ENCODE measurements at regions not wholly inside any gene's neighbourhood (a gene's known extent, or its start where the extent isn't known, plus 50 kb on each side); places are given as distances from the start of the nearest gene placed in this dataset.
A peak's percentile ranks its signal among the peaks of the same experiment; 100 is the strongest.
"Not testable (repeated sequence)": the region's sequence is repeated elsewhere in the genome, so short reads cannot be mapped to it uniquely, and the experiment has no call there.

DNA sequence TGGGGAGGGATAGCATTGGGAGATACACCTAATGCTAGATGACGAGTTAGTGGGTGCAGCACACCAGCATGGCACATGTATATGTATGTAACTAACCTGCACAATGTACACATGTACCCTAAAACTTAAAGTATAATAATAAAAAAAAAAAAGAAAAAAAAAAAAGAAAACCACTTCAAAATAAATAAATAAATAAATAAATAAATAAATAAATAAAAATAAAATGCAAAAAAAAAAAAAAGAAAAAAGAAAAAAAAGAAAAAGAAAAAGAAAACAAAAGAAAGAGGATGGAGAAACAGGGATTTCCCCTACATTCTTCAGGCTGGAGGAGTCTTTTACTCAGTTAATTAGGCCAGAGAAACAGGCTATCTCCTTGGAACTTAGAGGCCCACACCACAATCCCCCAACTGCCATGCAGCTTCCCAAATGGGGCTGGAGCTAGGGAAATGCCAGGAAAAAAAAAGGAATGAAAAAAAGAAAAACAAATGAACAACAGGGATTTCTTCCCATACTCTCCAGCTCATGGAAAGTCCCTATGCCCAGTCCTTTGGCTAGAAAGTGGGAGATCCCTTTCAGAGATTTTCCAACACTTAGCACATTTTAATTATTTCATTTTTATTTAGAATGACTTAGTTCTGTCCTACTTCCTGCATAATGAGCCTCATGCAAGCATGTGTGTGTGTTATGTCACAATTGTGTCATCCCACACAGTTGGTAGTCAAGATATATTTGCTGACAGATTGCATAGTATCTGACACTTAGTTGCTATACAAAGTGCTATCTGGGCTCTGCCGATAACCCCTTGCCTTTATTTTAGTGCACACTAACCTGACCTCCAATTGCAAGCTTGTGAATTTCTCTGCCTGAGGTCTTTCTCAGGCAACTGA, 486.4 kb downstream of the PLPP3 start:
- no peak for DNase-seq (ENCODE audit: low read depth in 2 of 3, low spot score in 2 of 3)

DNA sequence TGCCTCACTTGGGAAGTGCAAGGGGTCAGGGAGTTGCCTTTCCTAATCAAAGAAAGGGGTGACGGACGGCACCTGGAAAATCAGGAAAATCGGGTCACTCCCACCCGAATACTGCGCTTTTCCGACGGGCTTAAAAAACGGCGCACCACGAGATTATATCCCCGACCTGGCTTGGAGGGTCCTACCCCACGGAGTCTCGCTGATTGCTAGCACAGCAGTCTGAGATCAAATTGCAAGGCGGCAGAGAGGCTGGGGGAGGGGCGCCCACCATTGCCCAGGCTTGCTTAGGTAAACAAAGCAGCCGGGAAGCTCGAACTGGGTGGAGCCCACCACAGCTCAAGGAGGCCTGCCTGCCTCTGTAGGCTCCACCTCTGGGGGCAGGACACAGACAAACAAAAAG, 489.5 kb downstream of the PLPP3 start:
- not testable (repeated sequence) for DNase-seq (ENCODE audit: low read depth in 2 of 3, low spot score in 2 of 3)

DNA sequence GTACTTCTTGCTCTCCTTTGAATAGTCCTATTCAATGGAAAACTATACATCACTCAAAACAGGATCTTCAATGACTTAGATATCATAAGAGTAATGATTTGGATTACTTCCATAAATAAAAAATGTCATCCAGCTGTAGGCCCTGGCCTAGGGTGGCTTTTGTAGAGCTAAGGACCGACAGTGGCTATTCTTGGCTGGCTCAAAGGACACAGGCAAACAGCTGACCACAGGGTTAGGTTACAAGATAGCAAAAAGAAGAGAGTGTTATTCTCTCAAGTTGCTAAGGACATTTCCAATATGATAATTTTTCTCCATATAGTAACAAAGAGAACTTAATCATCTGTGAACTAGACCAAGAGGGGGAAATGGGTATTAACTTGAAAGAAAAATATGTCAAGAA, 495.1 kb downstream of the PLPP3 start:
- DNase-seq (ENCODE audit: low read depth in 2 of 3, low spot score in 2 of 3) = no peak

DNA sequence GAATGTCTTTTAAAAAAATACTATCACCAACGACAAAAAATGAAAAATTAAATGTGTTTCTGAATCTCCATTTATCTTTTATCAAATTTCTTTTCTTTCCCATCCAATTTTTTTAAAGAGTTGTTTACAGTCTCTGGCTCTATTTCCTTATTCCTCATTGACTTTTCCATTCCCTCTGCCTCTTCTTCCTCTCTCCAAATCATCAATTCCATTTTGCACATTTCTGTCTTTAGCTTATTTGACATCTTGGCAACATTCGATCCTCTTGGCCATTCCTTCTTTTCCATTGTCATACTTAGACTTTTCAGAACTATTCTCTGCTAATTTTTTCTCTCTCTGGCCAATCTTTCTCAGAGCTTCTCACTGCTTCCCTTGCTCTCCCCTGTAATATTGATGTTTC, 497.6 kb downstream of the PLPP3 start:
- no peak for DNase-seq (ENCODE audit: low read depth in 2 of 3, low spot score in 2 of 3)

DNA sequence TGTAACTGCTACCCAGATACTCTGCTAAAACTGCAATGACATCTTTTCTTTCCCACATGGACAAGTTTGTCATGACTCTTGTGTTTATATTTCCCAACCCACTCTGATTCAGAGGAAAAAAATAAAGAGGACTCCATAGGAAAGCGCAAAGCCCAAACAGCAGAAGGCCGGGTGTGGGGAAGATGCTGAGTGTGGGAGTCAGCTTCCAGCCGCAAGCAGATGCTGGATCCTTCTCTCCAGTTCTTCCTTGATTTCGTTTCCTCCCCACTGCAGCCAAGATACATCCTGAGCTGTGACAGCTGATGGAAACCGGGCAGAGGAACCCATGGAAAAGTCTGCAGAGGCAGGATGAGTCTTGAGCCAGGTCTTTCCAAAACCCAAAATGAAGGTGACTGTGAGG, 498.2 kb downstream of the PLPP3 start:
- DNase-seq (ENCODE audit: low read depth in 2 of 3, low spot score in 2 of 3) = no peak

DNA sequence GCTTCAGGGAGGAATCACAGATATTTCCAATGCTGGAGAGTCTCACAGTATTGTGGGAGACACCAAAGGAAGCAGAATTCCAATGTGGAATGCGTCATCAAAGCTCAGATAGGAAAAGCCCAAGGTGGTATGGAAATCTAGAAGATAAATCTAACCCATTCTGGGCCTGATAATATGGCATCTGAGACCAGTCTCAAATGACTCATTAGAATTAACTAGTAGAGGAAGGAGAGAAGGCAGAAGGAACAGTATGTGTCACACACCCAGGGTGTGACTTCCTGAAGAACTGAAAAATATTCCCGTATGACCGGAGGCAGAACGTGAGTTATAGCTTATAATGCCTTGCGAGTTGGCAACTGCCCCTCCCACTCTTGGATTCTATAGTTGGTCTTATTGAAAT, 499.2 kb downstream of the PLPP3 start:
- DNase-seq (ENCODE audit: low read depth in 2 of 3, low spot score in 2 of 3) = no peak

DNA sequence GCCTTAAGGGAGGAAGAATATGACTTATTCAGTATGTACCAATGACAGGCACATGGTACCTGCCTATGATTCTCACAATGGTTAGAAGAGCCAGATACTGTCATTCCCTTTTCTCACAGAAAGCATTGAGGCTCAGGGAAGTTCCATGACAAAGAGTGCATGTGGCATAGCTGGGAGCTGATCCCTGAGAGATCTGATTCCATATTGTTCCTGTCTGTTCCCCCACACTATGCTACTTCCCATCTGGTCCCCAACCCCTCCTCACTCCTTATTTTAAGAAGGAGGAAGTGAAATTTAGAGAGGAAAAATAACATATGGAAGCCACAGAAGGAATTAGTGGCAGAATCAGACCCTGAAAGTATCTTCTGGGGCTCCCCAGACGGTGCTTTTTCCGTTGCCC, 500.0 kb downstream of the PLPP3 start:
- DNase-seq (ENCODE audit: low read depth in 2 of 3, low spot score in 2 of 3) = no peak

DNA sequence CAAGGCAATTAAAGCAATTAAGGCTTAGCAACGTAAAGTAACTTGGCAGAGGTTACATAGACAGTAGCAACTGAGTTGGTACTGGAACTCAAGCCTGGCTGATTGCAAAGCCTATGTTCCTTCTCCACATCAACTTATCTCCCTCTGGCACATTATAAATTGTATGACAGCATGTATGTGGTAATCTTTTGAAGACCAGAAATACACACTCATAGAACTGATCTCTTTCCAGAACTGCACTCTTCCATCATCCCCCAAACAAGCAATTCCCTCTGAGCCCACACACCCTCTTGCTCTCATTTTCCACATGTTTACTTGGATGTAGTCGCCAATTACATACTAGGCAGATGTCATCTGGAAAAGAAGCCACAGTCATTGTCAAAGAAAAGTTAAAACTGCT, 502.2 kb downstream of the PLPP3 start:
- DNase-seq (ENCODE audit: low read depth in 2 of 3, low spot score in 2 of 3) = no peak

DNA sequence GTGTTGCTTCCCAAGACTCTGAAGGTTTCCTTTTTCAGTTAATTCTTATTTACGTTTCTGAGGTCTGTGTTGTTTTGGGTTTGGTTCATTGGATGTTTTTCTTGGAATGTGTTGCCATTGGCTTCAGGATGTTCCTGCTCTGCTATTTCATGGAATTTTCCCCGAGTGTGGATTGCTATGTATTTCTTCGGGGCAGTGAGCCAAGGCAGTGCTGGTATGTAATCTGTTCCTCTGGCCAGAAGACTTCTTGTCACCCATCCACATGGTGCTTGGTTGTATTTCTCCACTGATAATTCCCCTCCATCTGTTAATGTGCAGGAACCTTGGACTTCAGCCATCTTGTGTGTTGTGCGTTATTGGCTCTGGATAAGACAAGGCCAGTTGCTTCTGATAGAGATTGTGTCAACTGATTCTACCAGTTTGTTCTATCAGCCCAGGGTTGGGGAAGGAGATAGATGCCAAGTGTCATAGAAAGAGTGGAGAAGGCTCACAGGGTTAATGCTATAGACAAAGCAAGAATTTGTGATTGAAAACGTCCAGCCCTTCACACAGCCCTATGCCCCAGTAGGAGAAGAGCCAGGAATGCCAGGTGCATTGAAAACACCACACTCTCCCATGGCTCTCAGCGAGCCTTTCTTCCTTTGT, 505.2 kb downstream of the PLPP3 start:
- DNase-seq (ENCODE audit: low read depth in 2 of 3, low spot score in 2 of 3) = no peak

DNA sequence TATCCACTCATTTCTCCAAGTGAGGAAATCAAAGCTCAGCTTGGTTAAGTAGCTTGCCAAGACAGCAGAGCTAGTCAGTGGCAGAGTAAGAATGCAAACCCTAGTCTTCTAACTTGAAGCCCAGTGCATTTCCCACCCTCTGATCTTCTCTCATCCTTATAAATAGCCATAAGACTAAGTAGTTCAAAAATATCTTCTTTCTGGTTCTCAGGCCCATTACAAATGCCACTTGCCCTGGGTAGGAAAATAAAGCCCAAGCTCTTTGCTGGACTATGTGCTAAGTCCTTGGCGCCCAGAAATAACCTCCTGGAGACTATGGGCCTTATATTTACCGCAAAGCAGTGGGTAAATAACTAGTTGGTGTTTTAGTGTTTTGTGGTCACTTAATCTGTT, 505.8 kb downstream of the PLPP3 start:
- DNase-seq (ENCODE audit: low read depth in 2 of 3, low spot score in 2 of 3) = no peak

DNA sequence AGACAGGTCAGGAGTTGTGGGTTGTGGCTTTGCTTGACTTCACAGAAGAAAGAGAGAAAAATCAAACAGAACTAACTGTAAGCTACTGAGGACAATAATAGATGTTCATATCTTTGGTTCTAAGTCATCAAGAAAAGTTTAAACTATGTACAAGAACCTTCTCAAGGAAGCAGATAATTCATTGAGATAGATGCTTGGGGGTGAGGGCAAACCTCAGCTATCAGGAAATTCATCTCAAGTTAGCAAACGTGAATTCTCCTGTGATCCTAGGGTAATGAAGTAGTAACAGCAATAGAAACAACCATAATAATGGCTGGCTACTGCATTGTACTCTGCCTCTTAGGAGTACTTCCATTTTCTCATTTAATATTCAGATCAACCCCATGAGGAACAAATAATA, 506.2 kb downstream of the PLPP3 start:
- no peak for DNase-seq (ENCODE audit: low read depth in 2 of 3, low spot score in 2 of 3)

DNA sequence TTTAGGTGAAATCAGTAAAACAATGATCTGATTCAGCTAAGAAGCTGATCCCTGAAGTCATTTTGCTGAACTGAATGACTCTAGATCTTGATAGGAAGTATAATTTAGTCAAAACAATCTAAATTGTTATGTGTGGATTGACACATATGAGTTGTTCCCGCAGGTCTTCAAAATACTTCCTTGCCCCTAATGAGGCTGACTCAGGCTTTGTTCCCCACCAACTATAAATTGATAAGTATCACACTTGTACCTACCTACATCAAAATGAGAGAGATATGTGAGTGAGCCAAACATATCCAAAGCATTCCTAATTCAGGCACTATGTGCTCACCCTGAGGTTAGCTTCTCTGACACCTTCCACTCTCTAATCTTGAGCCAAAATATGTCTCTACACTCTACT, 507.1 kb downstream of the PLPP3 start:
- no peak for DNase-seq (ENCODE audit: low read depth in 2 of 3, low spot score in 2 of 3)

DNA sequence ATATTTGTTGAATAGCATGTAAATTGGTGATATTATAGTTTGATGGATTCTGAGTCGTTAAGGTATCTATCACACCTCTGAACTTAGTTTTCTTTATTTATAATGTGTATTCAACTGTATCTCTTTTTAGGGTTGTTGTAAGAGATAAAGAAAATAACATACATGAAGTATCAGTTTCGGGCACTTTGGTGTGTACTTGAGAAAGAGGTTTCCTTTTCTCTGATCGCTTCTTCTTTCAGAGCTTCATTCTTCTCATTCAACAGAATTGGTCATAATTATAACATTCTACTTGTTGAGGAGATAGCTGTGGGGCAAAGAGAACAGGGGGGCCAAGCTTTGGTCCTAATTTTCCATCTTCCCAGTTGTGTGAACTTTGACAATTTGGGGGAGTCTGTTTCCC, 508.0 kb downstream of the PLPP3 start:
- DNase-seq (ENCODE audit: low read depth in 2 of 3, low spot score in 2 of 3) = no peak

DNA sequence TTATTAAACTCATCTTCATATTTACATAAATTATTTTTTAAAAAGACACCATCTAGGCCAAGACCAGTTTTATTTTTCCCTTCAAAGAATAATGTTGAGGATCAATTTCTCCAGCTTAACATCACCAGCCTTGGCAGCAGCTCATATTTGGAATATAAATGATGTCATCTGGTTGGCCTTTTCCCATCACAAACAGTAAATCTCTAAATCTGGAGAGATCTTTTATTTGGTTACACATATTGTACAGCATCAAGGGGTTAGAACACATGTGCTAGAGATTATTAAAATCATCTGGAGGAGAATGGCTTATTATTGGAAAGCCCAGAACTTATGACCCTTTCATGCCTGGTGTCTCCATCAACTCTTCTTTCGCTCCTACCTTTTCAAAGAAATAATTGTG, 508.8 kb downstream of the PLPP3 start:
- DNase-seq (ENCODE audit: low read depth in 2 of 3, low spot score in 2 of 3) = no peak

DNA sequence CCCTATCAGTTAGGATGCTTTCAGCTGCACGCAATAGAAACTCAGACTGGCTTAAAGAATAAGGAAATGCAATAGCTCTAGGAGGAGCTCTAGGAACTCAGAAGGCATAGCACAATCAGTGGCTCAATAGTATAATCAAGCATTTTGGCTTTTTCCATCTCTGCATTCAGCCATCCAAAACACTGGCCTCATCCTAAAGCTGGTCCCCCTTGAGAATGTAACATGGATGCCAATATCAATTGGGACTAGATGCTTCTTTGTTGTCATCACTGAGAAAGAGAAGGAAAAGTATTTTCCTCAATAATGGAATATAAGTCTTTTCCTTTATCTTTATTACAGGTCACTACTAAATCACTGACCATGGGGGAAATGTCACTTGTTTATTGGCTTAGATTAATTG, 509.5 kb downstream of the PLPP3 start:
- no peak for DNase-seq (ENCODE audit: low read depth in 2 of 3, low spot score in 2 of 3)

DNA sequence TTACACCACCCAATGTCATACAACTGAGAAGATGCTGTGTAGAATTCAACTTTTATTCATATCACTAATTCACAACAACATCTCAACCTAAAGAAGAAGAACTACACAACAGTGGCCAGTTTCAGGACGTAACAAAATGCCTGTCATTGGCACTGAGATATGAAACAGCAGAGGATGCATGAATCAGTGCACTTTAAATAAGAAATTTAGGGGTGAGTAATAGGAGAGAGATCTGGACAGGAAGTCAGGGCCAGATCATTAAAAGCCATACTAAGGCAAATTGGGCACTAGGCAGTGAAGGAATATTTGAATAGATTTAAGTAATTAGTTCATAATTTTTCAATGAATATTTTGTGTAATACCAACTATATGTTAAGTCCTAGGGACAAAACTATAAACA, 510.5 kb downstream of the PLPP3 start:
- no peak for DNase-seq (ENCODE audit: low read depth in 2 of 3, low spot score in 2 of 3)

DNA sequence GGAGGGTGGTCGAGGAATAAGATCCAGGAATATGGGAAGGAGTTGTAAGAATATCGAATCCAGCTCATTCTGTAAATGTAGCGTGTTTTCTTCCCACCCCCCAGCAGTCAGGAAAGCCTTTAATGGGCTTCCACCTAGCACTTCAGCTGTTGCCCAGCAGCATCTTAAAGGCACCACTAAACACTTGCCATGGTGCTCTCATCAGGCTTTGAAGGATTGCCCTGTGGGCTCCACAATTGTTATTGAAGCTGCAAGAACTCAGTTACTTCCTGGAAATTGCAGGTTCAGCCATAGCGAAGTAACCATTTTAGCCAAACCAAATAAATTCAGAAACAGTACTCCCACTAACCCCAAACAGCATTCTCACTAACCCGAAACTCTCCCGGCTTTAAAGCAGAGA, 511.2 kb downstream of the PLPP3 start:
- no peak for DNase-seq (ENCODE audit: low read depth in 2 of 3, low spot score in 2 of 3)

DNA sequence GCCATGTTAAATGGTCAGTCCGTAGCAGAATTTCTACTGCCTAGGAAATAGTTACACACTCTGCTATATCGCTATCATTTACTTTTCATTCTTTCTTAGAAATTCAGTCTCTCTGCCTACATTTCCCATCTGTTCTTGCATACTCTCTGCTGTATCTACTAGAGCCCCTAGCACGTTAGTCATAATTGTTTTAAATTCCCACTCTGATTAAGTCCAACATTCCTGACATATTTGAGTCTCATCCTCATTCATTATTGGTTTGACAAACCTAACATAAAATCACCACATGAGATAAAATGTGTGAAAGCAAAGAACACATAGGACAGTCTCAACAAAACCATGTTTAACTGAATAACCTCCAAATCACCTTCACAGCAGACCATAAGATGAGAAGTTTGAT, 513.6 kb downstream of the PLPP3 start:
- DNase-seq (ENCODE audit: low read depth in 2 of 3, low spot score in 2 of 3) = no peak

DNA sequence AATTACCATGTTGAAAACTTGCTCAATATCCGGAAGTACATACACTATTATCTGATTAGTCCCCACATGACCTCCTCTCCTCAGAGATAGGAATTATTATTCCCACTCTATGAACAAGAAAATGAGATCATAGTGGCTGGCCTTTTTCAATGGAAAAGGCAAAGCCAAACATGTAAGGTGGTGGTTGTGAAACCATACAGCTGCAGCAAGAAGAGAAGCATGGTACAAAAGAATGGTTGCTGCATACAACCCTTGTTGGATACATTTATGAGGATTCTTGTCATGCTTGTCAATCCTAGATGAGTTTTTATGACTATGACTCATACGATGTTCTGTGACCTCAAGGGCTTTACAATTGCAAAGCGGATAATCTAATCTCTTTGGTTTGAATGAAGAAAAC, 514.7 kb downstream of the PLPP3 start:
- no peak for DNase-seq (ENCODE audit: low read depth in 2 of 3, low spot score in 2 of 3)

DNA sequence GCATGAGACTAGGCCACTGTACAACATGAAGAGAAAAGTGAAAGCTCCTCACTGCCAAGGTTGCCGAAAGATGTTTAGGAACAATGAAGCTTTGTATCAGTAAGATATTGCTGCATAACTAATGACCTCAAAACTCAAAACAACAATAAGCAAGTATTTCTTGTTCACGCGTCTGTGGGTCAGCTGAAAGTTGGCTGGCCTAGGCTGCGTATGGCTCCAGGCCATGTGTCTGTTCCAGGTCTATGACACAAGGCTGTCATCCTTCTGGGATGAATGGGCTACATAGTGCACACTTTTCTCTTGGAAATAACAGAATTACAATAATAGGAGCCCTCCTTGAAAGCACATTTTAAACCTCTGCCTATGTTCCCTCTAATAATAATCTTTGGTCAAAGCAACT, 515.9 kb downstream of the PLPP3 start:
- DNase-seq (ENCODE audit: low read depth in 2 of 3, low spot score in 2 of 3) = no peak

DNA sequence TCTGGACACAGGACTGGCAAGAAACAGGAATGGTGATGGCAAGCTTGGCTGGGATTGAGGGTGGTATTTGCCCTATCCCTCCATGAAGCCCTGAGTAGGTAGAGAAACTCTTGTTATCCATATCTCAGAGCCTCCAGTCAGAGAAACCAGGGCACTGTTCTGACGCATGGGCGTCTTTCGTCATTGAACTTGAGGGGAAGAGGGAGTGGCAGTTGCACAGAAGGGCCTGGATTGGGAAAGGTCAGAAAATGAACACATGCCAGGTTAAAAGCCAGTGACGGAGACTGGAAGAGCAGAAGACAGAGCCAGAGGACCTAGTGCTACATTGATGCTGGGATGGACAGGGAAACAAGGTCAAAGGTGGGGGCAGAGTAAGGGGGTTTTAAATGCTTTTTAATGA, 516.7 kb downstream of the PLPP3 start:
- no peak for DNase-seq (ENCODE audit: low read depth in 2 of 3, low spot score in 2 of 3)

DNA sequence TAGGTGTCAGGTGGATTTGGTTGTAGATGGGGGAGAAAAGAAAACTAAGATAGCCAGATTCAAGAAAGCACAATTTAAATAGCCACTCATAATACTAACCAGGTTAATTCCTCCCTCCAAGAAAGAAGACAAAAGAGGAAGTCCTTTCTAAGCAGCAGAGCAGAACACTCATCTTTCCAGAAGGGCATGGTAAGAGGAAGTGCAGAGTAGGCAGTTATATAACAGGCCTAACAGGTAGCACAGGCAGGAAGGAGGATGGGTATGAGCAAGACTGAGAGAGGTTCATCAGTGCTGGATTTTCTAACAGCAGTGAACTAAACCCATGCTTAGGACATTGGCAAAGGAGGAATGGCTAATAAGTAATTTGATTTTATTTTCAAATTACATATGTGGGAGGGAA, 517.5 kb downstream of the PLPP3 start:
- peak in 2 of 3 donors; percentile 12 to 77 for DNase-seq (ENCODE audit: low read depth in 2 of 3, low spot score in 2 of 3)

DNA sequence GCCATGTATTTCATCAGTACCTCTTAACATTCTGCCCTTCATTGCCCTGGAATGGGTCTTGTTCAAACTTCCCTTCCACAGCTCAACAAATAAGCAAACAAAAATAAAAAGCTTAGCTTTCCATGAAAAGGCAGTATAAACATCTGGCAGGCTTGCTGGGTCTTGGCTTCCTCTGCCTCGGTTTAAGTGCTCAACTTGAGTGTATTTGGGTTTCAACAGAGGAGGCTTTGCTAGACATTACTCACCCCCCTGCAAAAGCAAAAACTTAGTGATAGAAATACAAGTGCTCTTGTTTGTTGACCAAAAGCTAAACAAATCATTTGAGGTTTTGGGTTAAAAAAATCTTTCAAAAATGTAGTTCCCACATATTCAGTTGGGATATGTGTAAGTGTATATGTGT, 518.5 kb downstream of the PLPP3 start:
- no peak for DNase-seq (ENCODE audit: low read depth in 2 of 3, low spot score in 2 of 3)
